IgD-negative memory B cell (primary cell): ENCODE measurements at regions not wholly inside any gene's neighbourhood (a gene's known extent, or its start where the extent isn't known, plus 50 kb on each side); places are given as distances from the start of the nearest gene placed in this dataset.

Experiments used
- H3K27ac Mint-ChIP-seq, 3 donors: one replicate each; pipeline ENCODE4 v1.8.0; 2020 to 2022; ENCODE audit warnings: mild to moderate bottlenecking in 3 of 3, mixed read lengths in 3 of 3, moderate library complexity in 1 of 3
- H3K27me3 Mint-ChIP-seq: one replicate; pipeline ENCODE4 v1.8.0; 2021; ENCODE audit warnings: mixed read lengths
- H3K36me3 Mint-ChIP-seq: one replicate; pipeline ENCODE4 v1.8.0; 2020; ENCODE audit warnings: mild to moderate bottlenecking, mixed read lengths
- H3K4me1 Mint-ChIP-seq, 3 donors: one replicate each; pipeline ENCODE4 v1.8.0; 2020 to 2022; ENCODE audit warnings: mixed read lengths in 3 of 3, mild to moderate bottlenecking in 1 of 3
- H3K4me3 Mint-ChIP-seq, 4 donors: one replicate each; pipeline ENCODE4 v1.8.0; 2020 to 2022; ENCODE audit warnings: mild to moderate bottlenecking in 4 of 4, mixed read lengths in 4 of 4, moderate library complexity in 3 of 4
- H3K9me3 Mint-ChIP-seq, 3 donors: one replicate each; pipeline ENCODE4 v1.8.0; 2020 to 2021; ENCODE audit warnings: mixed read lengths in 3 of 3, mild to moderate bottlenecking in 1 of 3

- no peaks in the 10 kb centered on the region for H3K36me3 Mint-ChIP-seq
- no peaks in the 10 kb centered on the region for H3K27me3 Mint-ChIP-seq
- H3K4me3 Mint-ChIP-seq = no peak overlapping the region
- H3K4me1 Mint-ChIP-seq = peaks cover 0 to 8% (median 5%) of the 10 kb centered on the region in 3 donors
- H3K9me3 Mint-ChIP-seq = peaks cover 0 to 3% (median 3%) of the 10 kb centered on the region in 3 donors
- no peak overlapping the region for H3K27ac Mint-ChIP-seq
These were observed 488.7 kb upstream of the MEF2C start for GRCh38 chr5:89371646-89372045.

GRCh38 chr5:89359046-89359445 lies 476.1 kb upstream of the MEF2C start:
- Mint-ChIP-seq H3K27me3 (no peaks in the 10 kb centered on the region), H3K9me3 (no peaks in the 10 kb centered on the region), H3K4me1 (peaks cover 3 to 4% (median 3%) of the 10 kb centered on the region in 3 donors), H3K4me3 (no peak overlapping the region), H3K36me3 (no peaks in the 10 kb centered on the region), H3K27ac (no peak overlapping the region)

- H3K4me1 Mint-ChIP-seq = peaks cover 4 to 12% (median 10%) of the 10 kb centered on the region in 3 donors
- no peaks in the 10 kb centered on the region for H3K27me3 Mint-ChIP-seq
- no peak overlapping the region for H3K27ac Mint-ChIP-seq
- H3K4me3 Mint-ChIP-seq = peak overlapping the region in 1 of 4 donors; percentile 18
- H3K9me3 Mint-ChIP-seq = no peaks in the 10 kb centered on the region
- no peaks in the 10 kb centered on the region for H3K36me3 Mint-ChIP-seq
These were observed 471.0 kb upstream of the MEF2C start for GRCh38 chr5:89353837-89354551.

GRCh38 chr5:89351975-89352374 lies 469.0 kb upstream of the MEF2C start:
- Mint-ChIP-seq H3K27me3 (no peaks in the 10 kb centered on the region), H3K4me3 (no peak overlapping the region), H3K27ac (no peak overlapping the region), H3K4me1 (peaks cover 4 to 12% (median 10%) of the 10 kb centered on the region in 3 donors), H3K9me3 (no peaks in the 10 kb centered on the region), H3K36me3 (no peaks in the 10 kb centered on the region)

GRCh38 chr5:89351222-89351621 lies 468.2 kb upstream of the MEF2C start:
- Mint-ChIP-seq H3K27ac (no peak overlapping the region), H3K27me3 (no peaks in the 10 kb centered on the region), H3K4me3 (no peak overlapping the region), H3K4me1 (peaks cover 4 to 12% (median 10%) of the 10 kb centered on the region in 3 donors), H3K36me3 (no peaks in the 10 kb centered on the region), H3K9me3 (no peaks in the 10 kb centered on the region)

- H3K27ac Mint-ChIP-seq = no peak overlapping the region
- peaks cover 6 to 12% (median 10%) of the 10 kb centered on the region in 3 donors for H3K4me1 Mint-ChIP-seq
- no peaks in the 10 kb centered on the region for H3K27me3 Mint-ChIP-seq
- no peak overlapping the region for H3K4me3 Mint-ChIP-seq
- H3K36me3 Mint-ChIP-seq = no peaks in the 10 kb centered on the region
- H3K9me3 Mint-ChIP-seq = no peaks in the 10 kb centered on the region
These were observed 467.7 kb upstream of the MEF2C start for GRCh38 chr5:89350684-89351083.

- H3K9me3 Mint-ChIP-seq = no peaks in the 10 kb centered on the region
- no peaks in the 10 kb centered on the region for H3K27me3 Mint-ChIP-seq
- H3K27ac Mint-ChIP-seq = no peak overlapping the region
- H3K4me1 Mint-ChIP-seq = peaks cover 5 to 15% (median 10%) of the 10 kb centered on the region in 3 donors
- H3K4me3 Mint-ChIP-seq = no peak overlapping the region
- H3K36me3 Mint-ChIP-seq = no peaks in the 10 kb centered on the region
These were observed 466.4 kb upstream of the MEF2C start for GRCh38 chr5:89349246-89349980.

GRCh38 chr5:89346573-89346972 lies 463.6 kb upstream of the MEF2C start:
- Mint-ChIP-seq H3K27me3 (no peaks in the 10 kb centered on the region), H3K9me3 (peaks cover 0 to 2% (median 0%) of the 10 kb centered on the region in 3 donors), H3K4me3 (no peak overlapping the region), H3K27ac (no peak overlapping the region), H3K4me1 (peaks cover 20 to 26% (median 20%) of the 10 kb centered on the region in 3 donors), H3K36me3 (no peaks in the 10 kb centered on the region)

GRCh38 chr5:89343666-89344065 lies 460.7 kb upstream of the MEF2C start:
- Mint-ChIP-seq H3K4me3 (peak overlapping the region in 3 of 4 donors; percentile 4 to 78 (median 19)), H3K4me1 (peaks cover 20 to 26% (median 20%) of the 10 kb centered on the region in 3 donors), H3K36me3 (no peaks in the 10 kb centered on the region), H3K27ac (peak overlapping the region in 2 of 3 donors; percentile 8 to 25), H3K9me3 (peaks cover 0 to 2% (median 0%) of the 10 kb centered on the region in 3 donors), H3K27me3 (no peaks in the 10 kb centered on the region)

GRCh38 chr5:89342106-89342876 lies 459.3 kb upstream of the MEF2C start:
- H3K27me3 Mint-ChIP-seq = no peaks in the 10 kb centered on the region
- peaks cover 2% of the 10 kb centered on the region for H3K36me3 Mint-ChIP-seq
- H3K27ac Mint-ChIP-seq = peak overlapping the region; percentile 7 to 66 (median 26)
- H3K9me3 Mint-ChIP-seq = peaks cover 0 to 2% (median 0%) of the 10 kb centered on the region in 3 donors
- peaks cover 20 to 26% (median 20%) of the 10 kb centered on the region in 3 donors for H3K4me1 Mint-ChIP-seq
- peak overlapping the region in 3 of 4 donors; percentile 19 to 62 (median 23) for H3K4me3 Mint-ChIP-seq

GRCh38 chr5:89338935-89339334 lies 456.0 kb upstream of the MEF2C start:
- Mint-ChIP-seq H3K27me3 (no peaks in the 10 kb centered on the region), H3K4me1 (peaks cover 18 to 22% (median 19%) of the 10 kb centered on the region in 3 donors), H3K27ac (no peak overlapping the region), H3K9me3 (peaks cover 0 to 2% (median 0%) of the 10 kb centered on the region in 3 donors), H3K4me3 (no peak overlapping the region), H3K36me3 (peaks cover 2% of the 10 kb centered on the region)

- Mint-ChIP-seq H3K36me3 (peaks cover 2% of the 10 kb centered on the region), H3K27me3 (no peaks in the 10 kb centered on the region), H3K9me3 (no peaks in the 10 kb centered on the region), H3K4me3 (no peak overlapping the region), H3K4me1 (peaks cover 0 to 6% (median 3%) of the 10 kb centered on the region in 3 donors), H3K27ac (no peak overlapping the region)
These were observed 453.1 kb upstream of the MEF2C start for GRCh38 chr5:89336111-89336510.

GRCh38 chr5:89330140-89330539 lies 447.2 kb upstream of the MEF2C start:
- Mint-ChIP-seq H3K27ac (no peak overlapping the region), H3K36me3 (no peaks in the 10 kb centered on the region), H3K27me3 (no peaks in the 10 kb centered on the region), H3K9me3 (peaks cover 0 to 3% (median 1%) of the 10 kb centered on the region in 3 donors), H3K4me3 (no peak overlapping the region), H3K4me1 (peaks cover 2 to 8% (median 3%) of the 10 kb centered on the region in 3 donors)

GRCh38 chr5:89327608-89328007 lies 444.6 kb upstream of the MEF2C start:
- H3K27me3 Mint-ChIP-seq = no peaks in the 10 kb centered on the region
- no peak overlapping the region for H3K4me3 Mint-ChIP-seq
- no peak overlapping the region for H3K27ac Mint-ChIP-seq
- no peaks in the 10 kb centered on the region for H3K36me3 Mint-ChIP-seq
- peaks cover 0 to 3% (median 1%) of the 10 kb centered on the region in 3 donors for H3K9me3 Mint-ChIP-seq
- H3K4me1 Mint-ChIP-seq = peaks cover 6 to 21% (median 8%) of the 10 kb centered on the region in 3 donors

- H3K27ac Mint-ChIP-seq = peak overlapping the region in 1 of 3 donors; percentile 4
- H3K36me3 Mint-ChIP-seq = no peaks in the 10 kb centered on the region
- H3K4me3 Mint-ChIP-seq = peak overlapping the region in 1 of 4 donors; percentile 1
- H3K4me1 Mint-ChIP-seq = peaks cover 6 to 21% (median 8%) of the 10 kb centered on the region in 3 donors
- H3K9me3 Mint-ChIP-seq = peaks cover 0 to 3% (median 1%) of the 10 kb centered on the region in 3 donors
- H3K27me3 Mint-ChIP-seq = no peaks in the 10 kb centered on the region
These were observed 442.0 kb upstream of the MEF2C start for GRCh38 chr5:89324990-89325389.
